BE2C (cell line): ENCODE measurements at regions not wholly inside any gene's neighbourhood (a gene's known extent, or its start where the extent isn't known, plus 50 kb on each side); places are given as distances from the start of the nearest gene placed in this dataset.

Experiments used
- DNase-seq: peaks from one replicate; pipeline ENCODE4 v3.0.0-alpha.2; 2020
- H3K27me3 ChIP-seq: fragments of 250-450 bp; sonication (Bioruptor Pico); 2 replicates; pipeline ENCODE4 v1.5.1; 2020; ENCODE audit warnings: mild to moderate bottlenecking
- H3K36me3 ChIP-seq: fragments of 250-450 bp; sonication (Bioruptor Pico); 2 replicates; pipeline ENCODE4 v1.5.1; 2020; ENCODE audit warnings: mild to moderate bottlenecking
- H3K4me1 ChIP-seq: fragments of 250-450 bp; sonication (Bioruptor Pico); 2 replicates; pipeline ENCODE4 v1.5.1; 2020
- H3K4me3 ChIP-seq: 2 replicates; pipeline ENCODE4 v1.5.1; 2011; ENCODE audit warnings: low read depth, low read length
- H3K9me3 ChIP-seq: fragments of 250-450 bp; sonication (Bioruptor Pico); 2 replicates; pipeline ENCODE4 v1.5.1; 2020
- TF ChIP-seq, protein P1 (sequence below): IDR thresholded peaks from 2 replicates; pipeline ENCODE4 v1.5.1; 2012; ENCODE audit warnings: mild to moderate bottlenecking, low read depth, low read length

GRCh38 chr1:8207202-8207601 lies 110.7 kb upstream of the SLC45A1 start:
- no peak overlapping the region for H3K4me3 ChIP-seq
- no peaks in the 10 kb centered on the region for H3K4me1 ChIP-seq
- DNase-seq = no peak
- H3K36me3 ChIP-seq = no peaks in the 10 kb centered on the region
- H3K9me3 ChIP-seq = no peaks in the 10 kb centered on the region
- TF ChIP-seq, protein P1, sequence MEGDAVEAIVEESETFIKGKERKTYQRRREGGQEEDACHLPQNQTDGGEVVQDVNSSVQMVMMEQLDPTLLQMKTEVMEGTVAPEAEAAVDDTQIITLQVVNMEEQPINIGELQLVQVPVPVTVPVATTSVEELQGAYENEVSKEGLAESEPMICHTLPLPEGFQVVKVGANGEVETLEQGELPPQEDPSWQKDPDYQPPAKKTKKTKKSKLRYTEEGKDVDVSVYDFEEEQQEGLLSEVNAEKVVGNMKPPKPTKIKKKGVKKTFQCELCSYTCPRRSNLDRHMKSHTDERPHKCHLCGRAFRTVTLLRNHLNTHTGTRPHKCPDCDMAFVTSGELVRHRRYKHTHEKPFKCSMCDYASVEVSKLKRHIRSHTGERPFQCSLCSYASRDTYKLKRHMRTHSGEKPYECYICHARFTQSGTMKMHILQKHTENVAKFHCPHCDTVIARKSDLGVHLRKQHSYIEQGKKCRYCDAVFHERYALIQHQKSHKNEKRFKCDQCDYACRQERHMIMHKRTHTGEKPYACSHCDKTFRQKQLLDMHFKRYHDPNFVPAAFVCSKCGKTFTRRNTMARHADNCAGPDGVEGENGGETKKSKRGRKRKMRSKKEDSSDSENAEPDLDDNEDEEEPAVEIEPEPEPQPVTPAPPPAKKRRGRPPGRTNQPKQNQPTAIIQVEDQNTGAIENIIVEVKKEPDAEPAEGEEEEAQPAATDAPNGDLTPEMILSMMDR = no peak
- H3K27me3 ChIP-seq = no peaks in the 10 kb centered on the region

- H3K36me3 ChIP-seq = no peaks in the 10 kb centered on the region
- no peaks in the 10 kb centered on the region for H3K4me1 ChIP-seq
- TF ChIP-seq, protein P1 = no peak
- H3K27me3 ChIP-seq = no peaks in the 10 kb centered on the region
- no peaks in the 10 kb centered on the region for H3K9me3 ChIP-seq
- H3K4me3 ChIP-seq = no peak overlapping the region
- DNase-seq = no peak
These were observed 111.5 kb upstream of the SLC45A1 start for GRCh38 chr1:8206391-8206790.

- no peaks in the 10 kb centered on the region for H3K36me3 ChIP-seq
- no peaks in the 10 kb centered on the region for H3K9me3 ChIP-seq
- TF ChIP-seq, protein P1 = no peak
- H3K27me3 ChIP-seq = no peaks in the 10 kb centered on the region
- no peak for DNase-seq
- no peak overlapping the region for H3K4me3 ChIP-seq
- no peaks in the 10 kb centered on the region for H3K4me1 ChIP-seq
These were observed 112.1 kb upstream of the SLC45A1 start for GRCh38 chr1:8205771-8206170.

DNA sequence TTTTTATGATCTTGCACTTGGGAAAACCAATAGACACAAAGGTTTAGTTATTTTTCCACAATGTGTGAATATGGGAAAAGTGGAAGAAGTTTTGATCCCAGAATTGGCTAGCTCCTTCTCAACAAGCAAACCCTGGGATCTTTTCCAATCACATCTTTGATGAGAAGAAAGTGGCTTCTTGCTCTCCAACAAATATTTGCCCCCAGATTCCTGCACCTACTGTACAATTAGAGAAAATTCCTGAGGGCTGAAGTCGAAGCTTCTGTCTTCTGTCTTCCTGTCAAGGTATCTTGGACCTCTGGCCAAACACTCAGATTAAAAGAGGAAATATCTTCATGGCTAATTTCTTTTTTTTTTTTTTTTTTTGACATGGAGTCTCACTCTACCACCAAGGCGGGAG lies 113.1 kb upstream of the SLC45A1 start:
- no peak overlapping the region for H3K4me3 ChIP-seq
- no peak for DNase-seq
- no peaks in the 10 kb centered on the region for H3K9me3 ChIP-seq
- no peaks in the 10 kb centered on the region for H3K36me3 ChIP-seq
- no peaks in the 10 kb centered on the region for H3K4me1 ChIP-seq
- no peaks in the 10 kb centered on the region for H3K27me3 ChIP-seq
- TF ChIP-seq, protein P1 = no peak

DNA sequence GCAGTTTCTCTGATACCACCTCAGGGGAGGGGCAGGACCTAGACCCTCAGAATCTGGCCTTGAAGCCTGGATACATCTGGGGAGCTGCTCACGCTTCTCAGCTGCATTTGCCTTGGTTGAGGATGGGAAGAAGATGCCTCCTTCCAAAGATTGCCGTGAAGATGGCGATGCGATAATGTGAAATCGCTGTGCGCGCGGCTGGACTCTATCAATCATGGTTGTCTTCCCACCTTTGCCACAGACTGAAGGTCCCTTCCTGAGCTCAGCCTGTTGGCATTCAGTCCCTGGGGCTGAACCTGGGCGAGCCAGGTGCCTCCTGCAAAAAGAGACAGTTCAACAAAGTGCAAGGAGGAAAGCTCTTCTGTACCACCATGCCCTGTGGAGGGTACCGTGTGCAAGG lies 114.4 kb upstream of the SLC45A1 start:
- no peaks in the 10 kb centered on the region for H3K9me3 ChIP-seq
- H3K36me3 ChIP-seq = no peaks in the 10 kb centered on the region
- no peaks in the 10 kb centered on the region for H3K4me1 ChIP-seq
- H3K27me3 ChIP-seq = no peaks in the 10 kb centered on the region
- no peak for DNase-seq
- no peak overlapping the region for H3K4me3 ChIP-seq
- TF ChIP-seq, protein P1 = no peak

DNA sequence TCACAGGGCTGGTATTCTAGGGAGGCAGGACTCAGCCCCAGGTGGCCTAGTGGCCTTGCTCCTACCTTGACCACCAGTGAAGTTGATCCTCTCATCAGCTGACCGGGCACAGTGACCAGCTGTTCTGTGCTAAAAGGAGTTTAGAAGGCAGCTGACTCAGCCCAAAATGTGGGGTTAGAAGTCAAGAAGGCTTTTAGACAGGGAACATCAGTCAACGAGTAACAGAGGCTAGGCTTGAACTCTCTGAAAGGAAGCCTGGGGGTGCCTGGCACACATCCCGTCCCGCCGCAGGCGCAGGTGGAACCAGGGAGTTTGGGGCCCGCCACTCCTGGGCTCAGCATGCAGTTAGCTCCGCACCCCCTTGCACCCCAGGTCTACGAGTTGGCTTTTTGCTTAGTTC lies 114.9 kb upstream of the SLC45A1 start:
- no peak for DNase-seq
- H3K4me1 ChIP-seq = no peaks in the 10 kb centered on the region
- no peaks in the 10 kb centered on the region for H3K27me3 ChIP-seq
- TF ChIP-seq, protein P1 = no peak
- H3K9me3 ChIP-seq = no peaks in the 10 kb centered on the region
- H3K36me3 ChIP-seq = no peaks in the 10 kb centered on the region
- no peak overlapping the region for H3K4me3 ChIP-seq
